ENCODE measurements at regions not wholly inside any gene's neighbourhood (a gene's known extent, or its start where the extent isn't known, plus 50 kb on each side); places are given as distances from the start of the nearest gene placed in this dataset.

- TF ChIP-seq ZBTB40 (IDR thresholded peaks at IDR 0.05) (no peak), ZBTB40 (CRISPR knock-in tag; IDR thresholded peaks at IDR 0.05) (no peak)
Observed at GRCh38 chr14:71780822-71781221, 151.4 kb upstream of the RGS6 start (continued).

- no peak overlapping the region for H3K4me3 ChIP-seq
- DNase-seq (ENCODE audit: extremely low read depth in 1 of 4, low spot score in 3 of 4), result no peak
- no peaks in the 10 kb centered on the region for H3K9me3 ChIP-seq (replicated peaks; ENCODE audit: control insufficient read depth, insufficient read depth, low read depth, low read length)
- intact Hi-C loops (cut with micrococcal nuclease) (no loop called here), in situ Hi-C loops (cut with MboI) (no loop called here)
- no peaks in the 10 kb centered on the region for H3K79me2 ChIP-seq (ENCODE audit: control insufficient read depth, insufficient read depth, low read length)
- no peak for FAIRE-seq
- no peak for ATAC-seq
- no peaks in the 10 kb centered on the region for H3K4me1 ChIP-seq (replicated peaks in 1 of 2; ENCODE audit: control insufficient read depth in 2 of 2, insufficient read depth in 2 of 2, low read length in 2 of 2)
- H3K9ac ChIP-seq (ENCODE audit: insufficient read depth in 1 of 2, low read depth in 2 of 2, low read length in 2 of 2), result no peak overlapping the region
- CTCF ChIA-PET (ENCODE audit: low intra/inter-chr PET ratio), result no interaction called here
- WGBS (ENCODE audit: insufficient coverage, low coverage, missing lambda C conversion rate), result 0% methylated on average over 4 of the region's 4 CpGs
- H3K27me3 ChIP-seq (ENCODE audit: control insufficient read depth in 2 of 2, insufficient read depth in 2 of 2, low read length in 2 of 2), result no peaks in the 10 kb centered on the region
- TF ChIP-seq ZNF224 (CRISPR knock-in tag; IDR thresholded peaks at IDR 0.05) (no peak), CREB3L1 (IDR thresholded peaks at IDR 0.05; ENCODE audit: borderline replicate concordance, low read depth) (no peak)
- H3K9me1 ChIP-seq (ENCODE audit: control insufficient read depth, insufficient read depth, low read length), result no peaks in the 10 kb centered on the region
- no peak overlapping the region for H3K27ac ChIP-seq (ENCODE audit: extremely low read depth, low read depth, low read length)
- POLR2A ChIA-PET, result no interaction called here
- H3K4me2 ChIP-seq (ENCODE audit: insufficient read depth, low read length), result no peak overlapping the region
- H4K20me1 ChIP-seq (replicated peaks; ENCODE audit: control insufficient read depth, insufficient read depth, low read length), result no peaks in the 10 kb centered on the region
- H3K36me3 ChIP-seq (ENCODE audit: control insufficient read depth, insufficient read depth, low read length), result no peaks in the 10 kb centered on the region
- no peak overlapping the region for H2AFZ ChIP-seq (ENCODE audit: low read depth, low read length)
- no TSS peak for BruUV-seq (replicated peaks)
Observed at GRCh38 chr14:71783088-71783487, 149.1 kb upstream of the RGS6 start.

All from K562 (cell line).